ENCODE measurements at regions not wholly inside any gene's neighbourhood (a gene's known extent, or its start where the extent isn't known, plus 50 kb on each side); places are given as distances from the start of the nearest gene placed in this dataset.

GRCh38 chr17:36672403-36672918, 71.1 kb downstream of the MRM1 start:
- in situ Hi-C loops (cut with MboI; ENCODE audit: low sequenced_read_pairs, unreplicated experiment) = no loop called here
- TF ChIP-seq CTCF (IDR thresholded peaks at IDR 0.05; ENCODE audit: borderline replicate concordance, control extremely low read depth, extremely low read depth, insufficient read depth, missing control alignments) = no peak
- DNase-seq (ENCODE audit: low spot score) = no peak

- TF ChIP-seq CTCF (IDR thresholded peaks at IDR 0.05; ENCODE audit: borderline replicate concordance, control extremely low read depth, extremely low read depth, insufficient read depth, missing control alignments) = no peak
- DNase-seq (ENCODE audit: low spot score) = no peak
- in situ Hi-C loops (cut with MboI; ENCODE audit: low sequenced_read_pairs, unreplicated experiment) = no loop called here
Measured at GRCh38 chr17:36673068-36673467, 71.7 kb downstream of the MRM1 start.

- no peak for TF ChIP-seq CTCF (IDR thresholded peaks at IDR 0.05; ENCODE audit: borderline replicate concordance, control extremely low read depth, extremely low read depth, insufficient read depth, missing control alignments)
- DNase-seq (ENCODE audit: low spot score) = no peak
- in situ Hi-C loops (cut with MboI; ENCODE audit: low sequenced_read_pairs, unreplicated experiment) = no loop called here
Measured at GRCh38 chr17:36673637-36674277, 72.4 kb downstream of the MRM1 start.

- in situ Hi-C loops (cut with MboI; ENCODE audit: low sequenced_read_pairs, unreplicated experiment) = no loop called here
- DNase-seq (ENCODE audit: low spot score) = no peak
- TF ChIP-seq CTCF (IDR thresholded peaks at IDR 0.05; ENCODE audit: borderline replicate concordance, control extremely low read depth, extremely low read depth, insufficient read depth, missing control alignments) = no peak
Measured at GRCh38 chr17:36674278-36674650, 72.9 kb downstream of the MRM1 start.

GRCh38 chr17:36675250-36675649, 73.9 kb downstream of the MRM1 start:
- no peak for DNase-seq (ENCODE audit: low spot score)
- in situ Hi-C loops (cut with MboI; ENCODE audit: low sequenced_read_pairs, unreplicated experiment) = no loop called here
- TF ChIP-seq CTCF (IDR thresholded peaks at IDR 0.05; ENCODE audit: borderline replicate concordance, control extremely low read depth, extremely low read depth, insufficient read depth, missing control alignments) = no peak

GRCh38 chr17:36675786-36676185, 74.4 kb downstream of the MRM1 start:
- no peak for DNase-seq (ENCODE audit: low spot score)
- in situ Hi-C loops (cut with MboI; ENCODE audit: low sequenced_read_pairs, unreplicated experiment) = no loop called here
- no peak for TF ChIP-seq CTCF (IDR thresholded peaks at IDR 0.05; ENCODE audit: borderline replicate concordance, control extremely low read depth, extremely low read depth, insufficient read depth, missing control alignments)

Data from GM13976 (cell line).